ENCODE measurements at regions not wholly inside any gene's neighbourhood (a gene's known extent, or its start where the extent isn't known, plus 50 kb on each side); places are given as distances from the start of the nearest gene placed in this dataset.

- TF ChIP-seq MAX (IDR thresholded peaks at IDR 0.05) (no peak), FOXM1 (IDR thresholded peaks at IDR 0.05; ENCODE audit: borderline replicate concordance, low read depth) (no peak), REST (IDR thresholded peaks at IDR 0.05; ENCODE audit: low read depth) (no peak), YY1 (IDR thresholded peaks at IDR 0.05; ENCODE audit: low read depth) (no peak), CREB1 (IDR thresholded peaks at IDR 0.05; ENCODE audit: low read depth) (no peak), TAF1 (IDR thresholded peaks at IDR 0.05; ENCODE audit: low read depth) (no peak), EGR1 (IDR thresholded peaks at IDR 0.05) (no peak), USF1 (IDR thresholded peaks at IDR 0.05) (no peak), NFIC (IDR thresholded peaks at IDR 0.05) (no peak), EP300 (IDR thresholded peaks at IDR 0.05; ENCODE audit: borderline replicate concordance) (no peak), CEBPB (IDR thresholded peaks at IDR 0.05) (no peak), RAD21 (IDR thresholded peaks at IDR 0.05; ENCODE audit: low read depth) (no peak)
These were observed 315.2 kb downstream of the GATA3 start for GRCh38 chr10:8369666-8370065.

GRCh38 chr10:8374334-8374733, 319.8 kb downstream of the GATA3 start:
- TF ChIP-seq ZBTB7A (IDR thresholded peaks at IDR 0.05; ENCODE audit: low read depth) (no peak), NFIC (IDR thresholded peaks at IDR 0.05) (no peak), EGR1 (IDR thresholded peaks at IDR 0.05) (no peak), CEBPB (IDR thresholded peaks at IDR 0.05) (no peak), TEAD4 (IDR thresholded peaks at IDR 0.05) (no peak), FOXM1 (IDR thresholded peaks at IDR 0.05; ENCODE audit: borderline replicate concordance, low read depth) (no peak), TCF12 (IDR thresholded peaks at IDR 0.05; ENCODE audit: low read depth) (no peak), EP300 (IDR thresholded peaks at IDR 0.05; ENCODE audit: borderline replicate concordance) (no peak)

- TF ChIP-seq YY1 (IDR thresholded peaks at IDR 0.05; ENCODE audit: low read depth) (no peak), REST (IDR thresholded peaks at IDR 0.05; ENCODE audit: low read depth) (no peak), TCF12 (IDR thresholded peaks at IDR 0.05; ENCODE audit: low read depth) (no peak), EGR1 (IDR thresholded peaks at IDR 0.05) (no peak), ZBTB7A (IDR thresholded peaks at IDR 0.05; ENCODE audit: low read depth) (no peak), EP300 (IDR thresholded peaks at IDR 0.05; ENCODE audit: borderline replicate concordance) (no peak), CREB1 (IDR thresholded peaks at IDR 0.05; ENCODE audit: low read depth) (no peak), RAD21 (IDR thresholded peaks at IDR 0.05; ENCODE audit: low read depth) (no peak), USF1 (IDR thresholded peaks at IDR 0.05) (no peak), NFIC (IDR thresholded peaks at IDR 0.05) (no peak), FOXM1 (IDR thresholded peaks at IDR 0.05; ENCODE audit: borderline replicate concordance, low read depth) (no peak)
These were observed 320.6 kb downstream of the GATA3 start for GRCh38 chr10:8375137-8375536.

GRCh38 chr10:8378198-8378983, 323.9 kb downstream of the GATA3 start:
- no peak for TF ChIP-seq CREB1 (IDR thresholded peaks at IDR 0.05; ENCODE audit: low read depth)
- TF ChIP-seq MAX (IDR thresholded peaks at IDR 0.05), result no peak

GRCh38 chr10:8379906-8380832, 325.7 kb downstream of the GATA3 start:
- TF ChIP-seq ZBTB7A (IDR thresholded peaks at IDR 0.05; ENCODE audit: low read depth) (no peak), TAF1 (IDR thresholded peaks at IDR 0.05; ENCODE audit: low read depth) (no peak), REST (IDR thresholded peaks at IDR 0.05; ENCODE audit: low read depth) (no peak), USF1 (IDR thresholded peaks at IDR 0.05) (no peak), FOXM1 (IDR thresholded peaks at IDR 0.05; ENCODE audit: borderline replicate concordance, low read depth) (no peak), YY1 (IDR thresholded peaks at IDR 0.05; ENCODE audit: low read depth) (no peak), MAX (IDR thresholded peaks at IDR 0.05) (no peak), EGR1 (IDR thresholded peaks at IDR 0.05) (no peak), RAD21 (IDR thresholded peaks at IDR 0.05; ENCODE audit: low read depth) (no peak), TCF12 (IDR thresholded peaks at IDR 0.05; ENCODE audit: low read depth) (no peak), EP300 (IDR thresholded peaks at IDR 0.05; ENCODE audit: borderline replicate concordance) (no peak), TEAD4 (IDR thresholded peaks at IDR 0.05) (no peak), CREB1 (IDR thresholded peaks at IDR 0.05; ENCODE audit: low read depth) (no peak), NFIC (IDR thresholded peaks at IDR 0.05) (no peak), CEBPB (IDR thresholded peaks at IDR 0.05) (no peak)
